ENCODE measurements at regions not wholly inside any gene's neighbourhood (a gene's known extent, or its start where the extent isn't known, plus 50 kb on each side); places are given as distances from the start of the nearest gene placed in this dataset.

DNA sequence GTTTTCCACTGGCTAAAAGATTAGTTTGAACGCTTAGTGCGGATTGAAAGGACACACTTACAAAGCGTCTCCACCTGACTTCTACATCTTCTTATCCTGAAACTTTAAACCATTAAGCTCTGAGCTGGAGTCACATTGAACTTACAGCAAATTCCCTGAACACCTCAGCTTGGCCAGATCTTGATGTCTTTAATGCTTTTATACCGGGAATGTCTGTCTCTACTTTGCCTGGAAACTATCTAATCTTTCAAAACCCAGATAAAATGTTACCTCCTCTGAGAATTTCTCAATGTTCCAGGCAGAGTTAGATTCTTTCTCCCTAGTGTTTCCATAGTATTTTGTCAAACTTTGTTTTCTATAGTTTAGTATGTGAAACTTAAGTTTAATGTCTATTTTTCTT is 179.9 kb downstream of the DTHD1 start:
- no peak for DNase-seq

DNA sequence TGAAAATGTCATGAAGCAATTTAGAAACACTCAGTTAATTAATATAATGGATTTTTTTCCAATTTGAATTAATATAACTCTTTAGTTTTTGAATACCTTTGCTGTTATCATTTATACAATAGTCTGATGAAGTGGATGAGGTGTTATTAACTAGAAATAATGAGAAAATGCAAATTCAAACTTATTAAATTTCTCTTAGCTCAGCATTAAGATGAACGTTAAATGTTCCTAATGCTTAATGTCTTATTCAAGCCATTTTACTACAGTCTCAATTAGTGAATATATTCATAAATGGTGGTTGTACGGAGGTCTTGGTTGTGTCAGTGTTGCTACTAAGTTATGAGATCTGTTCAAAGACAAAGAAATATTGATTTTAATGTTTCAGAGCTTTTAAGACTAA is 186.3 kb downstream of the DTHD1 start:
- H2AFZ ChIP-seq (ENCODE audit: insufficient read depth, low read depth, low read length, poor library complexity, severe bottlenecking) = no peak overlapping the region
- H3K79me2 ChIP-seq (ENCODE audit: insufficient read depth, low read length) = no peaks in the 10 kb centered on the region
- no peak overlapping the region for H3K27ac ChIP-seq (ENCODE audit: low read depth in 1 of 2, low read length in 2 of 2)
- intact Hi-C loops (cut with micrococcal nuclease) = no loop called here
- H3K27me3 Mint-ChIP-seq (ENCODE audit: low read depth in 3 of 3) = peaks cover 1 to 3% (median 2%) of the 10 kb centered on the region in 3 donors
- H3K4me2 ChIP-seq (replicated peaks; ENCODE audit: extremely low read depth, low read length, poor library complexity, severe bottlenecking) = no peak overlapping the region
- no peaks in the 10 kb centered on the region for H3K36me3 ChIP-seq (replicated peaks in 1 of 2; ENCODE audit: control insufficient read depth in 1 of 2, insufficient read depth in 2 of 2, low read length in 2 of 2)
- no peaks in the 10 kb centered on the region for H3K4me1 ChIP-seq (ENCODE audit: control insufficient read depth in 1 of 2, insufficient read depth in 2 of 2, low read length in 2 of 2)
- H3K4me3 Mint-ChIP-seq = no peak overlapping the region
- no peak overlapping the region for H3K4me3 ChIP-seq (replicated peaks in 1 of 3; ENCODE audit: low read depth in 2 of 3, low read length in 3 of 3)
- no peak for DNase-seq
- H3K9me3 ChIP-seq (replicated peaks in 1 of 2; ENCODE audit: control insufficient read depth in 1 of 2, insufficient read depth in 1 of 2, low read length in 2 of 2) = no peaks in the 10 kb centered on the region
- no peaks in the 10 kb centered on the region for H4K20me1 ChIP-seq (ENCODE audit: insufficient read depth, low read length)
- H3K9ac ChIP-seq (ENCODE audit: insufficient read depth, low read length, poor library complexity, severe bottlenecking) = no peak overlapping the region
- no peak overlapping the region for H3K27ac Mint-ChIP-seq
- H3K4me1 Mint-ChIP-seq = no peaks in the 10 kb centered on the region
- H3K27me3 ChIP-seq (ENCODE audit: control insufficient read depth in 2 of 2, insufficient read depth in 2 of 2, low read length in 2 of 2) = no peaks in the 10 kb centered on the region
- TF ChIP-seq, protein P1, sequence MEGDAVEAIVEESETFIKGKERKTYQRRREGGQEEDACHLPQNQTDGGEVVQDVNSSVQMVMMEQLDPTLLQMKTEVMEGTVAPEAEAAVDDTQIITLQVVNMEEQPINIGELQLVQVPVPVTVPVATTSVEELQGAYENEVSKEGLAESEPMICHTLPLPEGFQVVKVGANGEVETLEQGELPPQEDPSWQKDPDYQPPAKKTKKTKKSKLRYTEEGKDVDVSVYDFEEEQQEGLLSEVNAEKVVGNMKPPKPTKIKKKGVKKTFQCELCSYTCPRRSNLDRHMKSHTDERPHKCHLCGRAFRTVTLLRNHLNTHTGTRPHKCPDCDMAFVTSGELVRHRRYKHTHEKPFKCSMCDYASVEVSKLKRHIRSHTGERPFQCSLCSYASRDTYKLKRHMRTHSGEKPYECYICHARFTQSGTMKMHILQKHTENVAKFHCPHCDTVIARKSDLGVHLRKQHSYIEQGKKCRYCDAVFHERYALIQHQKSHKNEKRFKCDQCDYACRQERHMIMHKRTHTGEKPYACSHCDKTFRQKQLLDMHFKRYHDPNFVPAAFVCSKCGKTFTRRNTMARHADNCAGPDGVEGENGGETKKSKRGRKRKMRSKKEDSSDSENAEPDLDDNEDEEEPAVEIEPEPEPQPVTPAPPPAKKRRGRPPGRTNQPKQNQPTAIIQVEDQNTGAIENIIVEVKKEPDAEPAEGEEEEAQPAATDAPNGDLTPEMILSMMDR (IDR thresholded peaks at IDR 0.05) = no peak
- H3K36me3 Mint-ChIP-seq = no peaks in the 10 kb centered on the region
- WGBS (ENCODE audit: insufficient coverage) = no CpG with 5 or more reads among the region's 2 CpGs
- peaks cover 0 to 2% (median 0%) of the 10 kb centered on the region in 7 donors for H3K9me3 Mint-ChIP-seq

More for the DNA sequence above, 179.9 kb downstream of the DTHD1 start:
- Histone ChIP-seq H3K9ac (ENCODE audit: insufficient read depth, low read length, poor library complexity, severe bottlenecking) (no peak overlapping the region), H3K9me3 (replicated peaks in 1 of 2; ENCODE audit: control insufficient read depth in 1 of 2, insufficient read depth in 1 of 2, low read length in 2 of 2) (no peaks in the 10 kb centered on the region), H3K27ac (ENCODE audit: low read depth in 1 of 2, low read length in 2 of 2) (no peak overlapping the region), H3K79me2 (ENCODE audit: insufficient read depth, low read length) (no peaks in the 10 kb centered on the region), H4K20me1 (ENCODE audit: insufficient read depth, low read length) (no peaks in the 10 kb centered on the region), H3K27me3 (ENCODE audit: control insufficient read depth in 2 of 2, insufficient read depth in 2 of 2, low read length in 2 of 2) (no peaks in the 10 kb centered on the region), H3K36me3 (replicated peaks in 1 of 2; ENCODE audit: control insufficient read depth in 1 of 2, insufficient read depth in 2 of 2, low read length in 2 of 2) (no peaks in the 10 kb centered on the region), H3K4me1 (ENCODE audit: control insufficient read depth in 1 of 2, insufficient read depth in 2 of 2, low read length in 2 of 2) (no peaks in the 10 kb centered on the region), H3K4me2 (replicated peaks; ENCODE audit: extremely low read depth, low read length, poor library complexity, severe bottlenecking) (no peak overlapping the region), H3K4me3 (replicated peaks in 1 of 3; ENCODE audit: low read depth in 2 of 3, low read length in 3 of 3) (no peak overlapping the region), H2AFZ (ENCODE audit: insufficient read depth, low read depth, low read length, poor library complexity, severe bottlenecking) (no peak overlapping the region)
- H3K4me3 Mint-ChIP-seq = no peak overlapping the region
- no peaks in the 10 kb centered on the region for H3K36me3 Mint-ChIP-seq
- WGBS (ENCODE audit: insufficient coverage) = 100% methylated on average over 3 of the region's 4 CpGs
- no peak overlapping the region for H3K27ac Mint-ChIP-seq
- peaks cover 0 to 3% (median 1%) of the 10 kb centered on the region in 3 donors for H3K27me3 Mint-ChIP-seq (ENCODE audit: low read depth in 3 of 3)
- H3K9me3 Mint-ChIP-seq = peaks cover 0 to 4% (median 2%) of the 10 kb centered on the region in 7 donors
- no peaks in the 10 kb centered on the region for H3K4me1 Mint-ChIP-seq
- TF ChIP-seq, protein P1 (IDR thresholded peaks at IDR 0.05) = no peak
- intact Hi-C loops (cut with micrococcal nuclease) = no loop called here
